ENCODE measurements at regions not wholly inside any gene's neighbourhood (a gene's known extent, or its start where the extent isn't known, plus 50 kb on each side); places are given as distances from the start of the nearest gene placed in this dataset.

DNA sequence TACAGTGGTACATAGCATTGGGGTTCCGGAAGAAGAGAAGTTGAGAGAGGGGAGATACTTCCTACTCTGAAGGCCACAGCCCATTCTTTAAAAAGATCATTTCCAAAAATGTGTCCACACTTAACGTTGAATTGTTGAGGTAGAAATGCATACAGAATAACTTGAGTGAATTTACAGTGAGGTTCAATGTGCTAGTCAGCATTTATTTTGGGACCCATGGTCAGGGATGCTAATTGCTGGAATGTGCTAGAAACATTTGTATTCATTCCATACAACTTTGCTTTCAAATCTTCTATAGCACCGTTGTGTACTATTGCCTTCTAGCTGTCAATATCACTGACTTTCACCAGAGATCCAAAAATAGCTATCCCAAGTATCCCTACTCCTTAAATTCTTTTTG, 325.9 kb downstream of the SATB2 start:
- TF ChIP-seq HDGF (IDR thresholded peaks at IDR 0.05) = no peak
- no peak for TF ChIP-seq RAD51 (IDR thresholded peaks at IDR 0.05; ENCODE audit: borderline replicate concordance, low read depth)
- TF ChIP-seq, protein P1, sequence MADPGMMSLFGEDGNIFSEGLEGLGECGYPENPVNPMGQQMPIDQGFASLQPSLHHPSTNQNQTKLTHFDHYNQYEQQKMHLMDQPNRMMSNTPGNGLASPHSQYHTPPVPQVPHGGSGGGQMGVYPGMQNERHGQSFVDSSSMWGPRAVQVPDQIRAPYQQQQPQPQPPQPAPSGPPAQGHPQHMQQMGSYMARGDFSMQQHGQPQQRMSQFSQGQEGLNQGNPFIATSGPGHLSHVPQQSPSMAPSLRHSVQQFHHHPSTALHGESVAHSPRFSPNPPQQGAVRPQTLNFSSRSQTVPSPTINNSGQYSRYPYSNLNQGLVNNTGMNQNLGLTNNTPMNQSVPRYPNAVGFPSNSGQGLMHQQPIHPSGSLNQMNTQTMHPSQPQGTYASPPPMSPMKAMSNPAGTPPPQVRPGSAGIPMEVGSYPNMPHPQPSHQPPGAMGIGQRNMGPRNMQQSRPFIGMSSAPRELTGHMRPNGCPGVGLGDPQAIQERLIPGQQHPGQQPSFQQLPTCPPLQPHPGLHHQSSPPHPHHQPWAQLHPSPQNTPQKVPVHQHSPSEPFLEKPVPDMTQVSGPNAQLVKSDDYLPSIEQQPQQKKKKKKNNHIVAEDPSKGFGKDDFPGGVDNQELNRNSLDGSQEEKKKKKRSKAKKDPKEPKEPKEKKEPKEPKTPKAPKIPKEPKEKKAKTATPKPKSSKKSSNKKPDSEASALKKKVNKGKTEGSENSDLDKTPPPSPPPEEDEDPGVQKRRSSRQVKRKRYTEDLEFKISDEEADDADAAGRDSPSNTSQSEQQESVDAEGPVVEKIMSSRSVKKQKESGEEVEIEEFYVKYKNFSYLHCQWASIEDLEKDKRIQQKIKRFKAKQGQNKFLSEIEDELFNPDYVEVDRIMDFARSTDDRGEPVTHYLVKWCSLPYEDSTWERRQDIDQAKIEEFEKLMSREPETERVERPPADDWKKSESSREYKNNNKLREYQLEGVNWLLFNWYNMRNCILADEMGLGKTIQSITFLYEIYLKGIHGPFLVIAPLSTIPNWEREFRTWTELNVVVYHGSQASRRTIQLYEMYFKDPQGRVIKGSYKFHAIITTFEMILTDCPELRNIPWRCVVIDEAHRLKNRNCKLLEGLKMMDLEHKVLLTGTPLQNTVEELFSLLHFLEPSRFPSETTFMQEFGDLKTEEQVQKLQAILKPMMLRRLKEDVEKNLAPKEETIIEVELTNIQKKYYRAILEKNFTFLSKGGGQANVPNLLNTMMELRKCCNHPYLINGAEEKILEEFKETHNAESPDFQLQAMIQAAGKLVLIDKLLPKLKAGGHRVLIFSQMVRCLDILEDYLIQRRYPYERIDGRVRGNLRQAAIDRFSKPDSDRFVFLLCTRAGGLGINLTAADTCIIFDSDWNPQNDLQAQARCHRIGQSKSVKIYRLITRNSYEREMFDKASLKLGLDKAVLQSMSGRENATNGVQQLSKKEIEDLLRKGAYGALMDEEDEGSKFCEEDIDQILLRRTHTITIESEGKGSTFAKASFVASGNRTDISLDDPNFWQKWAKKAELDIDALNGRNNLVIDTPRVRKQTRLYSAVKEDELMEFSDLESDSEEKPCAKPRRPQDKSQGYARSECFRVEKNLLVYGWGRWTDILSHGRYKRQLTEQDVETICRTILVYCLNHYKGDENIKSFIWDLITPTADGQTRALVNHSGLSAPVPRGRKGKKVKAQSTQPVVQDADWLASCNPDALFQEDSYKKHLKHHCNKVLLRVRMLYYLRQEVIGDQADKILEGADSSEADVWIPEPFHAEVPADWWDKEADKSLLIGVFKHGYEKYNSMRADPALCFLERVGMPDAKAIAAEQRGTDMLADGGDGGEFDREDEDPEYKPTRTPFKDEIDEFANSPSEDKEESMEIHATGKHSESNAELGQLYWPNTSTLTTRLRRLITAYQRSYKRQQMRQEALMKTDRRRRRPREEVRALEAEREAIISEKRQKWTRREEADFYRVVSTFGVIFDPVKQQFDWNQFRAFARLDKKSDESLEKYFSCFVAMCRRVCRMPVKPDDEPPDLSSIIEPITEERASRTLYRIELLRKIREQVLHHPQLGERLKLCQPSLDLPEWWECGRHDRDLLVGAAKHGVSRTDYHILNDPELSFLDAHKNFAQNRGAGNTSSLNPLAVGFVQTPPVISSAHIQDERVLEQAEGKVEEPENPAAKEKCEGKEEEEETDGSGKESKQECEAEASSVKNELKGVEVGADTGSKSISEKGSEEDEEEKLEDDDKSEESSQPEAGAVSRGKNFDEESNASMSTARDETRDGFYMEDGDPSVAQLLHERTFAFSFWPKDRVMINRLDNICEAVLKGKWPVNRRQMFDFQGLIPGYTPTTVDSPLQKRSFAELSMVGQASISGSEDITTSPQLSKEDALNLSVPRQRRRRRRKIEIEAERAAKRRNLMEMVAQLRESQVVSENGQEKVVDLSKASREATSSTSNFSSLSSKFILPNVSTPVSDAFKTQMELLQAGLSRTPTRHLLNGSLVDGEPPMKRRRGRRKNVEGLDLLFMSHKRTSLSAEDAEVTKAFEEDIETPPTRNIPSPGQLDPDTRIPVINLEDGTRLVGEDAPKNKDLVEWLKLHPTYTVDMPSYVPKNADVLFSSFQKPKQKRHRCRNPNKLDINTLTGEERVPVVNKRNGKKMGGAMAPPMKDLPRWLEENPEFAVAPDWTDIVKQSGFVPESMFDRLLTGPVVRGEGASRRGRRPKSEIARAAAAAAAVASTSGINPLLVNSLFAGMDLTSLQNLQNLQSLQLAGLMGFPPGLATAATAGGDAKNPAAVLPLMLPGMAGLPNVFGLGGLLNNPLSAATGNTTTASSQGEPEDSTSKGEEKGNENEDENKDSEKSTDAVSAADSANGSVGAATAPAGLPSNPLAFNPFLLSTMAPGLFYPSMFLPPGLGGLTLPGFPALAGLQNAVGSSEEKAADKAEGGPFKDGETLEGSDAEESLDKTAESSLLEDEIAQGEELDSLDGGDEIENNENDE (IDR thresholded peaks at IDR 0.05; ENCODE audit: low read depth, low read length) = no peak
- no peak for TF ChIP-seq CEBPB (tag; IDR thresholded peaks at IDR 0.05)
- no peak for TF ChIP-seq CBX5 (IDR thresholded peaks at IDR 0.05; ENCODE audit: borderline replicate concordance, low read depth)
- no peak for TF ChIP-seq EHMT2 (IDR thresholded peaks at IDR 0.05)
- TF ChIP-seq, protein P2, sequence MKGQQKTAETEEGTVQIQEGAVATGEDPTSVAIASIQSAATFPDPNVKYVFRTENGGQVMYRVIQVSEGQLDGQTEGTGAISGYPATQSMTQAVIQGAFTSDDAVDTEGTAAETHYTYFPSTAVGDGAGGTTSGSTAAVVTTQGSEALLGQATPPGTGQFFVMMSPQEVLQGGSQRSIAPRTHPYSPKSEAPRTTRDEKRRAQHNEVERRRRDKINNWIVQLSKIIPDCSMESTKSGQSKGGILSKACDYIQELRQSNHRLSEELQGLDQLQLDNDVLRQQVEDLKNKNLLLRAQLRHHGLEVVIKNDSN (CRISPR knock-in tag; IDR thresholded peaks at IDR 0.05) = no peak
- TF ChIP-seq ZNF274 (IDR thresholded peaks at IDR 0.05; ENCODE audit: borderline replicate concordance, low read depth, low read length) = no peak
- no peak for TF ChIP-seq ETS1 (conservative IDR thresholded peaks at IDR 0.05; ENCODE audit: control insufficient read depth, low read depth, low read length)
- no peak for TF ChIP-seq PPARD (CRISPR knock-in tag; IDR thresholded peaks at IDR 0.05)
- no peak for TF ChIP-seq YY1 (IDR thresholded peaks at IDR 0.05; ENCODE audit: borderline replicate concordance in 1 of 3, control insufficient read depth in 1 of 3, extremely low read depth in 1 of 3, insufficient read depth in 3 of 3, insufficient read length in 1 of 3, insufficient replicate concordance in 2 of 3, low read depth in 1 of 3, low read length in 2 of 3)
- no peak for TF ChIP-seq ZNF76 (CRISPR knock-in tag; IDR thresholded peaks at IDR 0.05; ENCODE audit: borderline replicate concordance)
- no peak for TF ChIP-seq BRD4 (IDR thresholded peaks at IDR 0.05)
- TF ChIP-seq RB1 (IDR thresholded peaks at IDR 0.05; ENCODE audit: low read depth) = no peak
